MM.1S (cell line): ENCODE measurements at regions not wholly inside any gene's neighbourhood (a gene's known extent, or its start where the extent isn't known, plus 50 kb on each side); places are given as distances from the start of the nearest gene placed in this dataset.

Experiments
- DNase-seq: peaks from one replicate; pipeline ENCODE4 v3.0.0-alpha.2; 2015
- H2AFZ ChIP-seq: fragments of 300-600 bp; sonication (generic); 2 replicates; pipeline ENCODE4 v1.6.0; 2016; ENCODE audit warnings: antibody characterized with exemption, low read length
- H3F3A ChIP-seq: fragments of 300-600 bp; sonication (generic); 2 replicates; pipeline ENCODE4 v1.6.1; 2016; ENCODE audit warnings: mild to moderate bottlenecking, antibody characterized with exemption, low read length, moderate library complexity, mixed read lengths; ENCODE audit not compliant: insufficient read depth
- H3K27ac ChIP-seq: fragments of 300-600 bp; sonication (generic); 2 replicates; pipeline ENCODE4 v1.5.1; 2016; ENCODE audit warnings: mild to moderate bottlenecking, low read length
- H3K27me3 ChIP-seq: fragments of 300-600 bp; sonication (generic); replicated peaks from 2 replicates; pipeline ENCODE4 v1.6.0; 2016; ENCODE audit warnings: low read length; ENCODE audit not compliant: insufficient read depth
- H3K36me3 ChIP-seq: fragments of 300-600 bp; sonication (generic); replicated peaks from 2 replicates; pipeline ENCODE4 v1.6.1; 2016; ENCODE audit warnings: mild to moderate bottlenecking, low read length, mixed read lengths; ENCODE audit not compliant: insufficient read depth
- H3K4me1 ChIP-seq: fragments of 300-600 bp; sonication (generic); 2 replicates; pipeline ENCODE4 v1.6.1; 2016; ENCODE audit warnings: low read length, mixed read lengths
- H3K4me2 ChIP-seq: fragments of 300-600 bp; sonication (generic); 2 replicates; pipeline ENCODE4 v1.6.0; 2016; ENCODE audit warnings: low read depth, low read length
- H3K4me3 ChIP-seq: fragments of 300-600 bp; sonication (generic); 2 replicates; pipeline ENCODE4 v1.5.1; 2016; ENCODE audit warnings: low read length, mixed read lengths
- H3K79me2 ChIP-seq: fragments of 300-600 bp; sonication (generic); 2 replicates; pipeline ENCODE4 v1.6.1; 2016; ENCODE audit warnings: mixed run types, low read length, mixed read lengths
- H3K9ac ChIP-seq: fragments of 300-600 bp; sonication (generic); 2 replicates; pipeline ENCODE4 v1.6.1; 2016; ENCODE audit warnings: low read length, mixed read lengths
- H3K9me2 ChIP-seq: fragments of 300-600 bp; sonication (generic); replicated peaks from 2 replicates; pipeline ENCODE4 v1.6.1; 2016; ENCODE audit warnings: mild to moderate bottlenecking, low read length, mixed read lengths; ENCODE audit not compliant: insufficient read depth
- H3K9me3 ChIP-seq: fragments of 300-600 bp; sonication (generic); replicated peaks from 2 replicates; pipeline ENCODE4 v1.6.1; 2016; ENCODE audit warnings: mild to moderate bottlenecking, low read length, mixed read lengths; ENCODE audit not compliant: insufficient read depth
- H4K20me1 ChIP-seq: fragments of 300-600 bp; sonication (generic); 2 replicates; pipeline ENCODE4 v1.6.1; 2016; ENCODE audit warnings: mild to moderate bottlenecking, low read length, moderate library complexity, mixed read lengths; ENCODE audit not compliant: insufficient read depth
- EZH2 ChIP-seq: fragments of 300-600 bp; sonication (generic); optimal IDR thresholded peaks from 2 replicates; pipeline ENCODE3; 2017; ENCODE audit warnings: low read depth, mild to moderate bottlenecking, antibody characterized with exemption, low read length, mixed read lengths
- EZH2phosphoT487 ChIP-seq: fragments of 300-600 bp; sonication (generic); IDR thresholded peaks from 2 replicates; pipeline ENCODE4 v1.6.1; 2018; ENCODE audit warnings: antibody characterized with exemption, low read length
- TF ChIP-seq, protein P1 (sequence below): fragments of 300-600 bp; sonication (generic); IDR thresholded peaks from 2 replicates; pipeline ENCODE4 v1.5.1; 2016; ENCODE audit warnings: antibody characterized with exemption, low read length, mixed read lengths

DNA sequence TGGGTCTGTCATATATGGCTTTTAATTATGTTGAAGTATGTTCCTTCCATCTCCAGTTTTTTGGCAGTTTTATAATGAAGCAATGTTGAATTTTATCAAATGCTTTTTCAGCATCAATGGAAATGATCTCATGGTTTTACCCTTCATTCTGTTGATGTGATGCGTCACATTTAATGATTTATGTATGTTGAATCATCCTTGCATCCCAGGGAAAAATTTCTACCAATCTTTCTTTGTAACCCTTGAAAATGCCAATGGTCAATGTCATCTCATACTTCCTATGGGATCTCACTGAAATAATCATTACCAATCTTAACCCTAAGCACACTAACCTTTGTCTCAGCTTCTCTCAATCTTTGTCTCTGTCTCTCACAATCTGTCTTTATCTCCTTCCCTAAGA lies 1004.0 kb downstream of the KCNT2 start:
- Histone ChIP-seq H3K79me2 (no peaks in the 10 kb centered on the region), H3K4me3 (no peak overlapping the region), H3K9ac (no peak overlapping the region), H3F3A (no peaks in the 10 kb centered on the region), H3K4me2 (no peak overlapping the region), H3K27ac (no peak overlapping the region), H3K4me1 (no peaks in the 10 kb centered on the region), H3K27me3 (no peaks in the 10 kb centered on the region), H3K36me3 (no peaks in the 10 kb centered on the region), H3K9me2 (no peaks in the 10 kb centered on the region), H3K9me3 (no peaks in the 10 kb centered on the region), H2AFZ (no peak overlapping the region), H4K20me1 (no peaks in the 10 kb centered on the region)
- no peak for DNase-seq
- no peak for TF ChIP-seq EZH2
- no peak for TF ChIP-seq EZH2phosphoT487
- TF ChIP-seq, protein P1, sequence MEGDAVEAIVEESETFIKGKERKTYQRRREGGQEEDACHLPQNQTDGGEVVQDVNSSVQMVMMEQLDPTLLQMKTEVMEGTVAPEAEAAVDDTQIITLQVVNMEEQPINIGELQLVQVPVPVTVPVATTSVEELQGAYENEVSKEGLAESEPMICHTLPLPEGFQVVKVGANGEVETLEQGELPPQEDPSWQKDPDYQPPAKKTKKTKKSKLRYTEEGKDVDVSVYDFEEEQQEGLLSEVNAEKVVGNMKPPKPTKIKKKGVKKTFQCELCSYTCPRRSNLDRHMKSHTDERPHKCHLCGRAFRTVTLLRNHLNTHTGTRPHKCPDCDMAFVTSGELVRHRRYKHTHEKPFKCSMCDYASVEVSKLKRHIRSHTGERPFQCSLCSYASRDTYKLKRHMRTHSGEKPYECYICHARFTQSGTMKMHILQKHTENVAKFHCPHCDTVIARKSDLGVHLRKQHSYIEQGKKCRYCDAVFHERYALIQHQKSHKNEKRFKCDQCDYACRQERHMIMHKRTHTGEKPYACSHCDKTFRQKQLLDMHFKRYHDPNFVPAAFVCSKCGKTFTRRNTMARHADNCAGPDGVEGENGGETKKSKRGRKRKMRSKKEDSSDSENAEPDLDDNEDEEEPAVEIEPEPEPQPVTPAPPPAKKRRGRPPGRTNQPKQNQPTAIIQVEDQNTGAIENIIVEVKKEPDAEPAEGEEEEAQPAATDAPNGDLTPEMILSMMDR, result no peak

GRCh38 chr1:195597891-195598290 lies 1010.3 kb downstream of the KCNT2 start:
- H3F3A ChIP-seq, result no peaks in the 10 kb centered on the region
- H3K4me2 ChIP-seq, result no peak overlapping the region
- TF ChIP-seq EZH2phosphoT487 (no peak), EZH2 (no peak)
- TF ChIP-seq, protein P1, result no peak
- no peak overlapping the region for H3K9ac ChIP-seq
- no peaks in the 10 kb centered on the region for H4K20me1 ChIP-seq
- no peaks in the 10 kb centered on the region for H3K9me3 ChIP-seq
- H2AFZ ChIP-seq, result no peak overlapping the region
- H3K4me1 ChIP-seq, result no peaks in the 10 kb centered on the region
- H3K27ac ChIP-seq, result no peak overlapping the region
- no peaks in the 10 kb centered on the region for H3K27me3 ChIP-seq
- no peak overlapping the region for H3K4me3 ChIP-seq
- DNase-seq, result no peak
- H3K9me2 ChIP-seq, result no peaks in the 10 kb centered on the region
- no peaks in the 10 kb centered on the region for H3K79me2 ChIP-seq
- H3K36me3 ChIP-seq, result no peaks in the 10 kb centered on the region

DNA sequence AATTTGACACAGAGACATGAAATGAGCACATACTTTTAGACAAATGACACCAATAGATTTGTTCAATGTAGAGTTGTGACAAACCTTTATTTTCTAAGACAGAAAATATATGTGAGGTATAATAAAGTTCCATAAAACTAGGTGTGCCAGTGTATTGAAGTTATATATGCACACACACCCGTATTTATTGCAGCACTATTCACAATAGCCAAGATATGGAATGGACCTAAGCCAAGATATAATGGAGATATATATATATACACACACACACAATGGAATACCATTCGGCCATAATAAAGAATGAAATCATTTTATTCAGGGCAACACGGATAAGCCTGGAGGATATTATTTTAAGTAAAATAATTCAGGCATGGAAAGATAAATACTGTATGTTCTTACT lies 1013.5 kb downstream of the KCNT2 start:
- TF ChIP-seq EZH2phosphoT487 (no peak), EZH2 (no peak)
- TF ChIP-seq, protein P1, result no peak
- no peak for DNase-seq
- Histone ChIP-seq H3K9ac (no peak overlapping the region), H4K20me1 (no peaks in the 10 kb centered on the region), H3K27me3 (no peaks in the 10 kb centered on the region), H3K27ac (no peak overlapping the region), H2AFZ (peak overlapping the region; percentile 63; the same call in 1 of the 2 replicates), H3K79me2 (no peaks in the 10 kb centered on the region), H3K4me2 (peak overlapping the region; percentile 53; the same call in 1 of the 2 replicates), H3K36me3 (no peaks in the 10 kb centered on the region), H3K9me3 (no peaks in the 10 kb centered on the region), H3K4me3 (0 out of 2 replicates have a peak overlapping the region, but pooled peaks have one; percentile 35), H3K4me1 (no peaks in the 10 kb centered on the region), H3K9me2 (no peaks in the 10 kb centered on the region), H3F3A (no peaks in the 10 kb centered on the region)
